K562 (cell line): ENCODE measurements at regions not wholly inside any gene's neighbourhood (a gene's known extent, or its start where the extent isn't known, plus 50 kb on each side); places are given as distances from the start of the nearest gene placed in this dataset.

ENCODE experiments used
- BCL6 ChIP-seq: fragments of 250-450 bp; sonication (Bioruptor Pico); IDR thresholded peaks from 2 replicates; pipeline ENCODE4 v1.4.0; 2020
- DMBX1 ChIP-seq: fragments of 250-450 bp; sonication (Bioruptor Pico); IDR thresholded peaks from 2 replicates; pipeline ENCODE4 v1.8.0; 2022; ENCODE audit warnings: inconsistent platforms, mild to moderate bottlenecking, moderate library complexity, borderline replicate concordance
- FOXK1 ChIP-seq: sonication (generic); formaldehyde crosslinking; IDR thresholded peaks from 2 replicates; pipeline ENCODE4 v1.8.0; 2022; ENCODE audit warnings: missing genetic modification reagents, mild to moderate bottlenecking, borderline replicate concordance
- MAZ ChIP-seq, 2 experiments: fragments of 450-650 bp in 1 of 2; sonication (generic) in 1 of 2; formaldehyde crosslinking; IDR thresholded peaks in 1 of 2; conservative IDR thresholded peaks in 1 of 2; 2 replicates each; pipeline versions ENCODE4 v1.4.0 to v1.5.0; 2020; ENCODE audit warnings: mild to moderate bottlenecking in 1 of 2, missing genetic modification reagents in 1 of 2
- POLR2A ChIP-seq: fragments of 450-650 bp; conservative IDR thresholded peaks from 2 replicates; pipeline ENCODE4 v1.6.1; 2016
- REST ChIP-seq, 2 experiments: fragments of 450-650 bp; formaldehyde crosslinking in 1 of 2; IDR thresholded peaks; 2 replicates each; pipeline versions ENCODE4 v1.4.0 to v1.6.1; 2014 to 2020; ENCODE audit warnings: mild to moderate bottlenecking in 2 of 2, borderline replicate concordance in 1 of 2, low read depth in 1 of 2
- SRF ChIP-seq, 2 experiments: fragments of 250-450, 450-650 bp in 1 of 2; sonication (Bioruptor Pico) in 1 of 2; sonication (generic) in 1 of 2; formaldehyde crosslinking; IDR thresholded peaks; 2 replicates each; pipeline versions ENCODE4 v1.5.0 to v1.5.1; 2020 to 2022; ENCODE audit warnings: mild to moderate bottlenecking in 1 of 2, missing genetic modification reagents in 1 of 2
- UBTF ChIP-seq, 2 experiments: IDR thresholded peaks; 2 replicates each; pipeline ENCODE4 v1.6.1; 2012; ENCODE audit warnings: improper control_type of control experiment in 2 of 2, low read depth in 2 of 2, low read length in 2 of 2, borderline replicate concordance in 1 of 2
- ZBTB33 ChIP-seq: sonication (generic); formaldehyde crosslinking; IDR thresholded peaks from 2 replicates; pipeline ENCODE4 v1.8.1; 2023; ENCODE audit warnings: mild to moderate bottlenecking, missing genetic modification reagents
- TF ChIP-seq, protein P1 (sequence below): sonication (generic); formaldehyde crosslinking; IDR thresholded peaks from 2 replicates; pipeline ENCODE4 v1.8.0; 2023; ENCODE audit warnings: mild to moderate bottlenecking, missing genetic modification reagents

- TF ChIP-seq DMBX1 (CRISPR knock-in tag), result no peak
- no peak for TF ChIP-seq FOXK1 (CRISPR knock-in tag)
- no peak for TF ChIP-seq UBTF (IDR thresholded peaks at IDR 0.05; ENCODE audit: borderline replicate concordance in 1 of 2, low read depth in 2 of 2, low read length in 2 of 2)
- TF ChIP-seq BCL6 (CRISPR knock-in tag), result no peak
- no peak for TF ChIP-seq POLR2A
- TF ChIP-seq, protein P1, sequence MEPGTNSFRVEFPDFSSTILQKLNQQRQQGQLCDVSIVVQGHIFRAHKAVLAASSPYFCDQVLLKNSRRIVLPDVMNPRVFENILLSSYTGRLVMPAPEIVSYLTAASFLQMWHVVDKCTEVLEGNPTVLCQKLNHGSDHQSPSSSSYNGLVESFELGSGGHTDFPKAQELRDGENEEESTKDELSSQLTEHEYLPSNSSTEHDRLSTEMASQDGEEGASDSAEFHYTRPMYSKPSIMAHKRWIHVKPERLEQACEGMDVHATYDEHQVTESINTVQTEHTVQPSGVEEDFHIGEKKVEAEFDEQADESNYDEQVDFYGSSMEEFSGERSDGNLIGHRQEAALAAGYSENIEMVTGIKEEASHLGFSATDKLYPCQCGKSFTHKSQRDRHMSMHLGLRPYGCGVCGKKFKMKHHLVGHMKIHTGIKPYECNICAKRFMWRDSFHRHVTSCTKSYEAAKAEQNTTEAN (CRISPR knock-in tag), result no peak
- no peak for TF ChIP-seq REST (IDR thresholded peaks at IDR 0.05; ENCODE audit: borderline replicate concordance)
- TF ChIP-seq REST (CRISPR knock-in tag; IDR thresholded peaks at IDR 0.05; ENCODE audit: low read depth), result no peak
- no peak for TF ChIP-seq MAZ (CRISPR knock-in tag; conservative IDR thresholded peaks at IDR 0.05 in 1 of 2, IDR thresholded peaks at IDR 0.05 in 1 of 2)
- TF ChIP-seq SRF (CRISPR knock-in tag; IDR thresholded peaks at IDR 0.05), result no peak
- no peak for TF ChIP-seq ZBTB33 (CRISPR knock-in tag)
These were observed 374.0 kb upstream of the CDH9 start for GRCh38 chr5:27412384-27412783.
